Bronchial epithelial cell (primary cell): ENCODE measurements at regions not wholly inside any gene's neighbourhood (a gene's known extent, or its start where the extent isn't known, plus 50 kb on each side); places are given as distances from the start of the nearest gene placed in this dataset.

ENCODE experiments used
- DNase-seq: peaks from one replicate; pipeline ENCODE4 v3.0.0-alpha.2; 2010; ENCODE audit warnings: low read depth
- FAIRE-seq: peaks from 2 replicates; lab custom pipeline; 2011; peaks lifted over from hg19 to GRCh38; lab: Jason Lieb, UNC
- H3K27me3 ChIP-seq: 2 replicates; pipeline ENCODE4 v1.5.1; 2011; ENCODE audit warnings: low read length; ENCODE audit not compliant: control insufficient read depth, insufficient read depth
- H3K36me3 ChIP-seq: 2 replicates; pipeline ENCODE4 v1.5.1; 2011; ENCODE audit warnings: low read length; ENCODE audit not compliant: control insufficient read depth, insufficient read depth
- H3K4me3 ChIP-seq: 2 replicates; pipeline ENCODE4 v1.5.1; 2011; ENCODE audit warnings: mild to moderate bottlenecking, low read depth, low read length, control low read depth
- CTCF ChIP-seq: IDR thresholded peaks from 2 replicates; pipeline ENCODE4 v1.5.1; 2011; ENCODE audit warnings: mild to moderate bottlenecking, moderate library complexity, low read length, control low read depth, inconsistent platforms; ENCODE audit not compliant: insufficient read depth, severe bottlenecking

- no peak for TF ChIP-seq CTCF
- Histone ChIP-seq H3K27me3 (peaks cover 1% of the 10 kb centered on the region), H3K36me3 (no peaks in the 10 kb centered on the region), H3K4me3 (no peak overlapping the region)
- FAIRE-seq: no peak
- no peak for DNase-seq
These were observed 400.5 kb downstream of the MATN1 start for GRCh38 chr1:30322859-30323257.

- Histone ChIP-seq H3K36me3 (no peaks in the 10 kb centered on the region), H3K4me3 (no peak overlapping the region), H3K27me3 (peaks cover 1% of the 10 kb centered on the region)
- no peak for DNase-seq
- no peak for FAIRE-seq
- TF ChIP-seq CTCF: no peak
These were observed 401.2 kb downstream of the MATN1 start for GRCh38 chr1:30321996-30322858.

GRCh38 chr1:30321246-30321910 lies 402.0 kb downstream of the MATN1 start:
- DNase-seq (no peak), FAIRE-seq (no peak)
- Histone ChIP-seq H3K4me3 (no peak overlapping the region), H3K36me3 (no peaks in the 10 kb centered on the region), H3K27me3 (peaks cover 1% of the 10 kb centered on the region)
- TF ChIP-seq CTCF: no peak

- Histone ChIP-seq H3K36me3 (no peaks in the 10 kb centered on the region), H3K4me3 (no peak overlapping the region), H3K27me3 (peaks cover 1% of the 10 kb centered on the region)
- DNase-seq: no peak
- no peak for FAIRE-seq
- no peak for TF ChIP-seq CTCF
These were observed 402.8 kb downstream of the MATN1 start for GRCh38 chr1:30320581-30320890.

GRCh38 chr1:30319765-30320580 lies 403.4 kb downstream of the MATN1 start:
- DNase-seq (no peak), FAIRE-seq (no peak)

More at GRCh38 chr1:30319765-30320580, 403.4 kb downstream of the MATN1 start:
- TF ChIP-seq CTCF: no peak
- no peak overlapping the region for H3K4me3 ChIP-seq
- peaks cover 1% of the 10 kb centered on the region for H3K27me3 ChIP-seq
- H3K36me3 ChIP-seq: no peaks in the 10 kb centered on the region
